Osteocyte (in vitro differentiated cells): ENCODE measurements at regions not wholly inside any gene's neighbourhood (a gene's known extent, or its start where the extent isn't known, plus 50 kb on each side); places are given as distances from the start of the nearest gene placed in this dataset.

ENCODE experiments used
- DNase-seq: peaks from one replicate; pipeline ENCODE4 v3.0.0; 2021; ENCODE audit warnings: mixed read lengths; ENCODE audit not compliant: unreplicated experiment; ENCODE audit errors: extremely low spot score
- H3K27ac Mint-ChIP-seq: one replicate; pipeline ENCODE4 v1.8.0; 2021; ENCODE audit warnings: mild to moderate bottlenecking, mixed read lengths; ENCODE audit not compliant: unreplicated experiment
- H3K27me3 Mint-ChIP-seq: one replicate; pipeline ENCODE4 v1.8.0; 2021; ENCODE audit warnings: mixed read lengths; ENCODE audit not compliant: unreplicated experiment
- H3K36me3 Mint-ChIP-seq: one replicate; pipeline ENCODE4 v1.8.0; 2021; ENCODE audit warnings: mixed read lengths; ENCODE audit not compliant: unreplicated experiment
- H3K4me1 Mint-ChIP-seq: one replicate; pipeline ENCODE4 v1.8.0; 2021; ENCODE audit warnings: mixed read lengths; ENCODE audit not compliant: unreplicated experiment
- H3K4me3 Mint-ChIP-seq: one replicate; pipeline ENCODE4 v1.8.0; 2021; ENCODE audit warnings: mild to moderate bottlenecking, moderate library complexity, mixed read lengths; ENCODE audit not compliant: unreplicated experiment
- H3K9me3 Mint-ChIP-seq: one replicate; pipeline ENCODE4 v1.8.0; 2021; ENCODE audit warnings: mixed read lengths; ENCODE audit not compliant: unreplicated experiment
- TF ChIP-seq, protein P1 (sequence below): fragments of 200-600 bp; sonication (generic); IDR thresholded peaks from 2 replicates; pipeline ENCODE4 v1.5.0; 2021; ENCODE audit warnings: antibody characterized with exemption, mild to moderate bottlenecking, moderate library complexity

GRCh38 chr7:52639126-52639525 is 396.3 kb upstream of the POM121L12 start:
- no peak overlapping the region for H3K27ac Mint-ChIP-seq
- TF ChIP-seq, protein P1, sequence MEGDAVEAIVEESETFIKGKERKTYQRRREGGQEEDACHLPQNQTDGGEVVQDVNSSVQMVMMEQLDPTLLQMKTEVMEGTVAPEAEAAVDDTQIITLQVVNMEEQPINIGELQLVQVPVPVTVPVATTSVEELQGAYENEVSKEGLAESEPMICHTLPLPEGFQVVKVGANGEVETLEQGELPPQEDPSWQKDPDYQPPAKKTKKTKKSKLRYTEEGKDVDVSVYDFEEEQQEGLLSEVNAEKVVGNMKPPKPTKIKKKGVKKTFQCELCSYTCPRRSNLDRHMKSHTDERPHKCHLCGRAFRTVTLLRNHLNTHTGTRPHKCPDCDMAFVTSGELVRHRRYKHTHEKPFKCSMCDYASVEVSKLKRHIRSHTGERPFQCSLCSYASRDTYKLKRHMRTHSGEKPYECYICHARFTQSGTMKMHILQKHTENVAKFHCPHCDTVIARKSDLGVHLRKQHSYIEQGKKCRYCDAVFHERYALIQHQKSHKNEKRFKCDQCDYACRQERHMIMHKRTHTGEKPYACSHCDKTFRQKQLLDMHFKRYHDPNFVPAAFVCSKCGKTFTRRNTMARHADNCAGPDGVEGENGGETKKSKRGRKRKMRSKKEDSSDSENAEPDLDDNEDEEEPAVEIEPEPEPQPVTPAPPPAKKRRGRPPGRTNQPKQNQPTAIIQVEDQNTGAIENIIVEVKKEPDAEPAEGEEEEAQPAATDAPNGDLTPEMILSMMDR: no peak
- DNase-seq: no peak
- H3K4me1 Mint-ChIP-seq: no peaks in the 10 kb centered on the region
- H3K4me3 Mint-ChIP-seq: no peak overlapping the region
- H3K27me3 Mint-ChIP-seq: no peaks in the 10 kb centered on the region
- no peaks in the 10 kb centered on the region for H3K36me3 Mint-ChIP-seq
- H3K9me3 Mint-ChIP-seq: peaks cover 25% of the 10 kb centered on the region

DNA sequence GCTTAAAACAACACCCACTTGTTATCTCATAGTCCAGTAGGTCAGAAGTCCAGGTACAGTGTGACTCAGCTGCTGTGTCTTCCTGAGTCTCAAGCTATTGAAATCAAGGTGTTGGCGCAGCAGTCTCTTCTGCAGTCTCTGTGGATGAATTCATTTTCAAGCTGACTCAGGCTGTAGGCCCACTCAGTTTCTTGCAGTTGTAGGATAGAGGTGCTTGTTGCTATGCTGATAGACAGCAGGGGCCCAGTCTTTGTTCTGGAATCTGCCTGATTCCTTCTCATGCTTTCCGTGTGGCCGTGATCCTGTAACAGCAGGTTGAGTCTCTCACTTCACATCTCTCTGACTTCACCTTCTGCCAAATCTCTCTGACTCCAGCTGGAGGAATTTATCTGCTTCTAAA is 400.4 kb upstream of the POM121L12 start:
- H3K36me3 Mint-ChIP-seq: no peaks in the 10 kb centered on the region
- TF ChIP-seq, protein P1: no peak
- H3K4me1 Mint-ChIP-seq: no peaks in the 10 kb centered on the region
- peaks cover 34% of the 10 kb centered on the region for H3K9me3 Mint-ChIP-seq
- H3K4me3 Mint-ChIP-seq: no peak overlapping the region
- DNase-seq: no peak
- no peaks in the 10 kb centered on the region for H3K27me3 Mint-ChIP-seq
- H3K27ac Mint-ChIP-seq: no peak overlapping the region

DNA sequence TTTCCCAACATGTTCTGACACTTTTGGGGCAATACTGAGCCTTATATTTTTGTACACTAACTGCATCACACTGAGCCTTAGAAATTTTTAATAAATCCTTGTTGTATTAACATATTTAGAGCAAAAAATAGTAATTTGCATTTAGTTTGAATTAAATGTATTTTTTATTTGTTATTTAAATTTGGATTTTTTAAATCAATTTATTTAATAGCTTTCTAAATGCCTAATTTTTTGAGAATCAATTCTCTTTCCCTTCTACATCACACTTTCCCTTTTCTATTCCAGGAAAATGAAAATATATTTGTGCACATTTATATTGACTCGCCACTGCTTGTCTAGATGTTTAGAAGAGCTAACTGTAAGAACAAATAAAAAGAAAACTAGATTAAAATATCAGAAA is 414.6 kb upstream of the POM121L12 start:
- H3K4me3 Mint-ChIP-seq: no peak overlapping the region
- H3K27ac Mint-ChIP-seq: no peak overlapping the region
- no peaks in the 10 kb centered on the region for H3K36me3 Mint-ChIP-seq
- no peak for DNase-seq
- H3K27me3 Mint-ChIP-seq: no peaks in the 10 kb centered on the region
- H3K9me3 Mint-ChIP-seq: peaks cover 16% of the 10 kb centered on the region
- H3K4me1 Mint-ChIP-seq: no peaks in the 10 kb centered on the region
- TF ChIP-seq, protein P1: no peak

- Mint-ChIP-seq H3K36me3 (no peaks in the 10 kb centered on the region), H3K4me3 (no peak overlapping the region), H3K9me3 (peaks cover 14% of the 10 kb centered on the region), H3K27ac (no peak overlapping the region), H3K27me3 (no peaks in the 10 kb centered on the region), H3K4me1 (no peaks in the 10 kb centered on the region)
- TF ChIP-seq, protein P1: no peak
- DNase-seq: no peak
These were observed 418.9 kb upstream of the POM121L12 start for GRCh38 chr7:52616552-52616951.

DNA sequence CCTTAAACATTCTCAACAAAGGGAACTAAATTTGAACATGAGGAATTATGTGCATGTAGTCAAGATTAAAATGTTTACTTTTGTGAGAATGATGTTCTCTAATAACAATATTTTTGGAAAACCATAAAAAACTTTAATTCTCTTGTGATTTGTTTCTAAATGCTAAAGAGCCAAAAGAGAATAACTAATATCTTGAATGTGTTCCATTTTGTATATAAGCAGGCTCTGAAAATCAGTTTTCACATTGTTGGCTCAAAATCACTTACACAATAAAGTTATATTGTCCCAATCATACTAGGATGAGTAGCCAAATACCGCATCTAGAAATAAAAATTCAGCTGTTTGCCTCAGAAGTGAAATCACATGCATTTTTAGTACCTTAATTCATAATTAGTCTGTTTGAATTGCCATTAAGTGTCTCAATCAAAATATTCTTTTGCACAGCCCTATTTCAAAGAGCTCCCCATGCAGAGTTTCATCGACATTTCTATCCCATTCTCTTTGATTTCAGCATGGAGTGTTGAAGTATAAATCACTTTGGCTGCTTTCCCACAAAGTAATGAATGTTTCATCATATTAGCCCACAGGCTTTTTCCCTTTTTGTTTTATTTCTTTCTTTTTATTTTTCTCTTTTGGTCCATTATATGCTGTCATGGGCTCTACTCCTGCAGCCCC is 420.3 kb upstream of the POM121L12 start:
- DNase-seq: no peak
- Mint-ChIP-seq H3K4me1 (no peaks in the 10 kb centered on the region), H3K27ac (no peak overlapping the region), H3K9me3 (peaks cover 28% of the 10 kb centered on the region), H3K27me3 (no peaks in the 10 kb centered on the region), H3K36me3 (no peaks in the 10 kb centered on the region), H3K4me3 (no peak overlapping the region)
- TF ChIP-seq, protein P1: no peak
